ENCODE measurements at regions not wholly inside any gene's neighbourhood (a gene's known extent, or its start where the extent isn't known, plus 50 kb on each side); places are given as distances from the start of the nearest gene placed in this dataset.

DNA sequence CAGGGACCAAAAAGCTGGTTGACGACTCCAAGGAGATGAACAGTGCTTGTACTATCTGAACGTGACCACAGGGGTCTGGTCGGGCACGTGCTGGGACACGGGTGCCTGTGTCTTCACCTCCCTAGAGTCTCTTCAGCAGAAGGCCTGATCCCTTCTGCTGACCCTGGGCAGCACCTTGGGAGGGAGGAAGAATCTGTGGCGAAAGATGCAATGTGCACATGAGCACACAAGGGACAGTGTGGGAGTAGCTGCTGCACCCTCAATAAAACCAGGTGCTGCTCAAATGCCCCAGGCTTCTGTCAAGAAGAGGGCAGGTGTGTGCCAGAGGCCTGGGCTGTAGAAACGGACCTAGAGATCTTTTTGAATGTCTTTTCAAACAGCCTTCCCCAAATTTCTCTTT is 130.6 kb upstream of the THBS2 start:
- no peak for DNase-seq
- intact Hi-C loops (cut with DNase I) = no loop called here
- Histone ChIP-seq H3K36me3 (replicated peaks in 1 of 2; ENCODE audit: insufficient read depth in 1 of 2, low read depth in 2 of 2) (no peaks in the 10 kb centered on the region), H3K4me1 (no peaks in the 10 kb centered on the region), H3K9me3 (no peaks in the 10 kb centered on the region), H3K27me3 (no peaks in the 10 kb centered on the region), H3K4me3 (no peak overlapping the region), H3K27ac (no peak overlapping the region)
- WGBS, 2 donors = 57 to 74% methylated on average over 4 to 7 of the region's 7 CpGs
- no peak for ATAC-seq
- TF ChIP-seq POLR2A (IDR thresholded peaks at IDR 0.05) = no peak
- TF ChIP-seq, protein P1, sequence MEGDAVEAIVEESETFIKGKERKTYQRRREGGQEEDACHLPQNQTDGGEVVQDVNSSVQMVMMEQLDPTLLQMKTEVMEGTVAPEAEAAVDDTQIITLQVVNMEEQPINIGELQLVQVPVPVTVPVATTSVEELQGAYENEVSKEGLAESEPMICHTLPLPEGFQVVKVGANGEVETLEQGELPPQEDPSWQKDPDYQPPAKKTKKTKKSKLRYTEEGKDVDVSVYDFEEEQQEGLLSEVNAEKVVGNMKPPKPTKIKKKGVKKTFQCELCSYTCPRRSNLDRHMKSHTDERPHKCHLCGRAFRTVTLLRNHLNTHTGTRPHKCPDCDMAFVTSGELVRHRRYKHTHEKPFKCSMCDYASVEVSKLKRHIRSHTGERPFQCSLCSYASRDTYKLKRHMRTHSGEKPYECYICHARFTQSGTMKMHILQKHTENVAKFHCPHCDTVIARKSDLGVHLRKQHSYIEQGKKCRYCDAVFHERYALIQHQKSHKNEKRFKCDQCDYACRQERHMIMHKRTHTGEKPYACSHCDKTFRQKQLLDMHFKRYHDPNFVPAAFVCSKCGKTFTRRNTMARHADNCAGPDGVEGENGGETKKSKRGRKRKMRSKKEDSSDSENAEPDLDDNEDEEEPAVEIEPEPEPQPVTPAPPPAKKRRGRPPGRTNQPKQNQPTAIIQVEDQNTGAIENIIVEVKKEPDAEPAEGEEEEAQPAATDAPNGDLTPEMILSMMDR (IDR thresholded peaks at IDR 0.05) = no peak

DNA sequence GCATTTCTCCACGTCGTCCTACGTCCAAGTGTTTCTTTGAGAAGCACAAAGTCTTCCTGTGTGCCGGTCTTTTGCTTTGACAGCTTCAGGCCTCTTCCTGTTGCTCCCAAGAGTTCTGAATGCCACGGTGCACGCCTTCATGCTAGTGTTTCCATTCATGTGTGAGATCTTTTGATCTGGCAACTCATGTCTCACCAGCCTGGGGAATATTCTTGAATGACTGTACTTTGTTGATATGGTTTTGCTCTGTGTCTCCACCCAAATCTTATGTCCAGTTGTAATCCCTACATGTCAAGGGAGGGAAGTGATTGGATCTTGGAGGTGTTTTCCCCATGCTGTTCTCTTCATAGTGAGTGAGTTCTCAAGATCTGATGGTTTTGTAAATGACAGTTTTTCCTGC is 129.6 kb upstream of the THBS2 start:
- WGBS, 2 donors = 54 to 71% methylated on average over 6 of the region's 6 CpGs
- ATAC-seq = no peak
- TF ChIP-seq, protein P1 (IDR thresholded peaks at IDR 0.05) = no peak
- no peak for TF ChIP-seq POLR2A (IDR thresholded peaks at IDR 0.05)

DNA sequence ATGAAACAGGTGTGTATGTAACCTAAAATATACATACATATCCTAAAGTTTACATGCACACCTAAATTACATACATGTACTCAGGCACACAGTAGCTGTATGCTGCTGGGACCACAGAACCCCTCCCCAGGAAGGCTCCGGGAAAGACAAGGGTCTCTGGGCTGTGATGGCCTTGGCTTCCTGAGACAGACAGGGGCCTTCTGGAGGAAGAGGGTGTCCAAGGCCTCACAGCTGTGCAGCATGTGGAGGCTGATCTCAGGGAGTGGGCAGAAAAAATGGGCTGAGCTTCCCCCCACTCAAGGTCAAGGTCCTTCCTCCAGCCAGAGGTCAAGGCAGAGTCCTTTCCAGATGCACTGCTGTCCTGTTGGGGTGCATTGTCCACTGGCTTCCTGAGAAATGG is 129.1 kb upstream of the THBS2 start:
- intact Hi-C loops (cut with DNase I) = no loop called here
- H3K27ac ChIP-seq = no peak overlapping the region
- ATAC-seq = no peak
- H3K27me3 ChIP-seq = no peaks in the 10 kb centered on the region
- no peaks in the 10 kb centered on the region for H3K4me1 ChIP-seq
- H3K4me3 ChIP-seq = no peak overlapping the region
- 50 to 77% methylated on average over 1 of the region's 1 CpG for WGBS, 2 donors
- no peak for DNase-seq
- H3K36me3 ChIP-seq (replicated peaks in 1 of 2; ENCODE audit: insufficient read depth in 1 of 2, low read depth in 2 of 2) = no peaks in the 10 kb centered on the region
- H3K9me3 ChIP-seq = no peaks in the 10 kb centered on the region
- TF ChIP-seq, protein P1 (IDR thresholded peaks at IDR 0.05) = no peak
- TF ChIP-seq POLR2A (IDR thresholded peaks at IDR 0.05) = no peak

More for the DNA sequence above, 129.6 kb upstream of the THBS2 start:
- Histone ChIP-seq H3K9me3 (no peaks in the 10 kb centered on the region), H3K4me1 (no peaks in the 10 kb centered on the region), H3K27me3 (no peaks in the 10 kb centered on the region), H3K27ac (no peak overlapping the region), H3K36me3 (replicated peaks in 1 of 2; ENCODE audit: insufficient read depth in 1 of 2, low read depth in 2 of 2) (no peaks in the 10 kb centered on the region), H3K4me3 (no peak overlapping the region)
- DNase-seq = no peak
- intact Hi-C loops (cut with DNase I) = no loop called here

DNA sequence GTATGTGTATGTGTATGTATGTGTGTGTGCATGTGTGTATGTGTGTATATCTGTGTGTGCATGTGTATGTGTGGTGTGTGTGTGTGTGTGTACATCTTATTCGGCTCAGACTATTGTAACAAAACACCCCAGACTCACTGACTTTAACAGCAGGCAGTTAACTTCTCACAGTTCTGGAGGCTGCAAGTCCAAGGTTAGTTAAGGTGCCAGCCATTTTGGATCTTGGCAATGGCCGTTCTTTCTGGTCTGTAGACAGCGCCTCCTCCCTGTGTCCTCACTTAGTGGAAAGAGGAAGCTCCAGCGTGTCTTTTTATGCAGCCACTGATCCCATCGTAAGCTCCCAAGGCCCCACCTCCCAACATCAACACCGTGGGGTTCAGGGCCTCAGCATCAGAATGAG is 128.3 kb upstream of the THBS2 start:
- no peaks in the 10 kb centered on the region for H3K9me3 ChIP-seq
- H3K27me3 ChIP-seq = no peaks in the 10 kb centered on the region
- H3K4me3 ChIP-seq = no peak overlapping the region
- no peaks in the 10 kb centered on the region for H3K36me3 ChIP-seq (replicated peaks in 1 of 2; ENCODE audit: insufficient read depth in 1 of 2, low read depth in 2 of 2)
- no peak for TF ChIP-seq POLR2A (IDR thresholded peaks at IDR 0.05)
- ATAC-seq (no peak), DNase-seq (no peak)
- no peak overlapping the region for H3K27ac ChIP-seq
- WGBS, 2 donors = 56 to 77% methylated on average over 5 to 6 of the region's 6 CpGs
- intact Hi-C loops (cut with DNase I) = no loop called here
- H3K4me1 ChIP-seq = no peaks in the 10 kb centered on the region

DNA sequence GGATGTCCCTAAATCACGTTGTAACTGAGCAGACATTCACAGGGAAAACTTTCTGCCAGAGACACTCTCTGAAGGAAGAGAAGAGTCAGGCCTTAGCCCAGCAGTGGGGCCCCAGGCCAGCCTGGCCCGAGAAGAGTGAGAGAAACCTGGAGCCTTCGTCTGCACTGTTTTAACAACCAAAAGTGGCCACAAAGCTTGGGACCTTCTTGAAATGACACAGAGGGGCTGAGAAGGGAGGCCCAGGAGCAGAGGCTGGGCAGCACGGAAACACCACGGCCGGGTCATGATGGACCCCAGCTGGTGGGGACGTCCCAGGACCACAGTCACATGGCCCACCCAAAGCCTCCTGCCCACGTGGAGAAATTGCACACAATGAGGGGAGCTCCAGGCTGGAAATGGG is 126.8 kb upstream of the THBS2 start:
- no peak for ATAC-seq
- no peaks in the 10 kb centered on the region for H3K36me3 ChIP-seq (replicated peaks in 1 of 2; ENCODE audit: insufficient read depth in 1 of 2, low read depth in 2 of 2)
- no peaks in the 10 kb centered on the region for H3K27me3 ChIP-seq
- H3K4me1 ChIP-seq = no peaks in the 10 kb centered on the region
- intact Hi-C loops (cut with DNase I) = no loop called here
- TF ChIP-seq, protein P1 (IDR thresholded peaks at IDR 0.05) = no peak
- no peak for TF ChIP-seq POLR2A (IDR thresholded peaks at IDR 0.05)
- H3K27ac ChIP-seq = no peak overlapping the region
- no peak overlapping the region for H3K4me3 ChIP-seq
- H3K9me3 ChIP-seq = no peaks in the 10 kb centered on the region
- no peak for DNase-seq
- 52 to 56% methylated on average over 8 of the region's 8 CpGs for WGBS, 2 donors
